Fibroblast of lung (primary cell): ENCODE measurements at regions not wholly inside any gene's neighbourhood (a gene's known extent, or its start where the extent isn't known, plus 50 kb on each side); places are given as distances from the start of the nearest gene placed in this dataset.

Source experiments
- DNase-seq, 2 donors: peaks; one replicate each; pipeline versions ENCODE4 v3.0.0 to v3.0.0-alpha.2; 2010; ENCODE audit warnings: low read depth in 2 of 2
- H2AFZ ChIP-seq: 2 replicates; pipeline ENCODE4 v1.5.1; 2012; ENCODE audit warnings: low read length, control low read depth, inconsistent platforms
- H3K27ac ChIP-seq: 2 replicates; pipeline ENCODE4 v1.5.1; 2011; ENCODE audit warnings: low read length, control low read depth; ENCODE audit not compliant: insufficient read depth
- H3K27me3 ChIP-seq: 2 replicates; pipeline ENCODE4 v1.5.1; 2011; ENCODE audit warnings: mild to moderate bottlenecking, low read length; ENCODE audit not compliant: control insufficient read depth, insufficient read depth
- H3K36me3 ChIP-seq: 2 replicates; pipeline ENCODE4 v1.5.1; 2011; ENCODE audit warnings: low read length; ENCODE audit not compliant: control insufficient read depth, insufficient read depth
- H3K4me1 ChIP-seq: 2 replicates; pipeline ENCODE4 v1.5.1; 2011; ENCODE audit warnings: low read length; ENCODE audit not compliant: control insufficient read depth, insufficient read depth; ENCODE audit errors: extremely low read depth
- H3K4me2 ChIP-seq: 2 replicates; pipeline ENCODE4 v1.5.1; 2011; ENCODE audit warnings: low read length, control low read depth; ENCODE audit not compliant: insufficient read depth; ENCODE audit errors: extremely low read depth
- H3K4me3 ChIP-seq, 4 experiments: fragments of 200-600 bp in 1 of 4; sonication (generic) in 1 of 4; replicated peaks in 1 of 4; 2 replicates each; pipeline ENCODE4 v1.5.1; 2011 to 2016; ENCODE audit warnings: low read length in 4 of 4, low read depth in 3 of 4, mild to moderate bottlenecking in 3 of 4, control low read depth in 2 of 4, inconsistent platforms in 1 of 4, mixed read lengths in 1 of 4; ENCODE audit not compliant: insufficient read depth in 1 of 4; ENCODE audit errors: control extremely low read depth in 1 of 4
- H3K79me2 ChIP-seq: 2 replicates; pipeline ENCODE4 v1.5.1; 2012; ENCODE audit warnings: mild to moderate bottlenecking, low read length, inconsistent platforms; ENCODE audit not compliant: control insufficient read depth, insufficient read depth
- H3K9ac ChIP-seq: 2 replicates; pipeline ENCODE4 v1.5.1; 2011; ENCODE audit warnings: mild to moderate bottlenecking, low read length, control low read depth; ENCODE audit not compliant: insufficient read depth
- H3K9me3 ChIP-seq: 2 replicates; pipeline ENCODE4 v1.5.1; 2012; ENCODE audit warnings: low read depth, low read length; ENCODE audit not compliant: control insufficient read depth, insufficient read depth
- H4K20me1 ChIP-seq: 2 replicates; pipeline ENCODE4 v1.5.1; 2011; ENCODE audit warnings: low read length; ENCODE audit not compliant: control insufficient read depth, insufficient read depth; ENCODE audit errors: extremely low read depth
- CTCF ChIP-seq, 2 donors: IDR thresholded peaks in 1 of 2; conservative IDR thresholded peaks in 1 of 2; 1 replicate in 1 of 2; 2 replicates in 1 of 2; pipeline ENCODE4 v1.5.1; 2011 to 2012; ENCODE audit warnings: low read length in 2 of 2, control low read depth in 1 of 2, inconsistent platforms in 1 of 2, low read depth in 1 of 2, mild to moderate bottlenecking in 1 of 2
- EZH2 ChIP-seq: IDR thresholded peaks from 2 replicates; pipeline ENCODE4 v1.5.1; 2012; ENCODE audit warnings: low read length, control low read depth, mild to moderate bottlenecking; ENCODE audit errors: missing control alignments

GRCh38 chr5:163944738-163945137 lies 439.3 kb downstream of the MAT2B start:
- H2AFZ ChIP-seq: no peak overlapping the region
- H3K36me3 ChIP-seq: no peaks in the 10 kb centered on the region
- no peaks in the 10 kb centered on the region for H3K79me2 ChIP-seq
- H3K27ac ChIP-seq: no peak overlapping the region
- no peaks in the 10 kb centered on the region for H3K27me3 ChIP-seq
- H4K20me1 ChIP-seq: no peaks in the 10 kb centered on the region
- H3K9ac ChIP-seq: no peak overlapping the region
- TF ChIP-seq CTCF (conservative IDR thresholded peaks at IDR 0.05 in 1 of 2, IDR thresholded peaks at IDR 0.05 in 1 of 2; ENCODE audit: low read depth in 1 of 2, low read length in 2 of 2) (no peak), EZH2 (no peak)
- no peaks in the 10 kb centered on the region for H3K9me3 ChIP-seq
- no peak for DNase-seq
- no peaks in the 10 kb centered on the region for H3K4me1 ChIP-seq
- H3K4me2 ChIP-seq: no peak overlapping the region
- H3K4me3 ChIP-seq: no peak overlapping the region

- TF ChIP-seq EZH2 (no peak), CTCF (conservative IDR thresholded peaks at IDR 0.05 in 1 of 2, IDR thresholded peaks at IDR 0.05 in 1 of 2; ENCODE audit: low read depth in 1 of 2, low read length in 2 of 2) (no peak)
- Histone ChIP-seq H3K9ac (no peak overlapping the region), H3K4me3 (no peak overlapping the region), H3K4me2 (no peak overlapping the region), H3K27me3 (no peaks in the 10 kb centered on the region), H3K36me3 (no peaks in the 10 kb centered on the region), H2AFZ (no peak overlapping the region), H3K9me3 (no peaks in the 10 kb centered on the region), H3K79me2 (no peaks in the 10 kb centered on the region), H4K20me1 (no peaks in the 10 kb centered on the region), H3K27ac (no peak overlapping the region), H3K4me1 (peaks cover 2% of the 10 kb centered on the region)
- no peak for DNase-seq
Measured at GRCh38 chr5:163947848-163948666, 442.6 kb downstream of the MAT2B start.

GRCh38 chr5:163950248-163950647 lies 444.8 kb downstream of the MAT2B start:
- Histone ChIP-seq H3K9me3 (no peaks in the 10 kb centered on the region), H2AFZ (no peak overlapping the region), H3K36me3 (no peaks in the 10 kb centered on the region), H3K4me2 (no peak overlapping the region), H3K27ac (no peak overlapping the region), H3K27me3 (no peaks in the 10 kb centered on the region), H3K4me1 (peaks cover 2% of the 10 kb centered on the region), H3K79me2 (no peaks in the 10 kb centered on the region), H3K4me3 (no peak overlapping the region), H4K20me1 (no peaks in the 10 kb centered on the region), H3K9ac (no peak overlapping the region)
- DNase-seq: no peak
- TF ChIP-seq EZH2 (no peak), CTCF (conservative IDR thresholded peaks at IDR 0.05 in 1 of 2, IDR thresholded peaks at IDR 0.05 in 1 of 2; ENCODE audit: low read depth in 1 of 2, low read length in 2 of 2) (no peak)
